DND-41 (cell line): ENCODE measurements at regions not wholly inside any gene's neighbourhood (a gene's known extent, or its start where the extent isn't known, plus 50 kb on each side); places are given as distances from the start of the nearest gene placed in this dataset.

Experiments
- ATAC-seq: fragments of 200-7000 bp; cut with Tn5 transposase; 3 replicates; pipeline ENCODE4 v1.9.1; 2021; ENCODE audit warnings: low read depth; ENCODE audit not compliant: insufficient read depth
- DNase-seq: peaks from one replicate; pipeline ENCODE4 v3.0.0-alpha.2; 2020
- H2AFZ ChIP-seq: 2 replicates; pipeline ENCODE4 v1.6.0; 2012; ENCODE audit warnings: low read depth, low read length
- H3K27ac ChIP-seq: 2 replicates; pipeline ENCODE4 v1.5.1; 2012; ENCODE audit warnings: low read length, inconsistent platforms
- H3K27me3 ChIP-seq: fragments of 200-600 bp; sonication (generic); 2 replicates; pipeline ENCODE4 v1.6.0; 2012; ENCODE audit warnings: low read length, mild to moderate bottlenecking, inconsistent platforms; ENCODE audit not compliant: insufficient read depth, poor library complexity
- H3K36me3 ChIP-seq: 2 replicates; pipeline ENCODE4 v1.5.1; 2012; ENCODE audit warnings: low read length, inconsistent platforms; ENCODE audit not compliant: insufficient read depth
- H3K4me1 ChIP-seq: 2 replicates; pipeline ENCODE4 v1.5.1; 2012; ENCODE audit warnings: mild to moderate bottlenecking, low read length; ENCODE audit not compliant: insufficient read depth
- H3K4me2 ChIP-seq: 2 replicates; pipeline ENCODE4 v1.6.0; 2012; ENCODE audit warnings: mild to moderate bottlenecking, moderate library complexity, low read length, inconsistent platforms; ENCODE audit not compliant: insufficient read depth
- H3K4me3 ChIP-seq, 2 experiments: fragments of 200-600 bp in 1 of 2; shearing (Covaris generic) in 1 of 2; 2 replicates each; pipeline ENCODE4 v1.5.1; 2012 to 2016; ENCODE audit warnings: inconsistent platforms in 2 of 2, low read length in 2 of 2, mild to moderate bottlenecking in 2 of 2, low read depth in 1 of 2, moderate library complexity in 1 of 2
- H3K79me2 ChIP-seq: 2 replicates; pipeline ENCODE4 v1.6.0; 2012; ENCODE audit warnings: low read length, inconsistent platforms; ENCODE audit not compliant: insufficient read depth
- H3K9ac ChIP-seq: 2 replicates; pipeline ENCODE4 v1.6.0; 2012; ENCODE audit warnings: low read depth, mild to moderate bottlenecking, inconsistent platforms, low read length, moderate library complexity
- H3K9me3 ChIP-seq: 2 replicates; pipeline ENCODE4 v1.5.1; 2012; ENCODE audit warnings: low read length, moderate library complexity, mild to moderate bottlenecking, inconsistent platforms; ENCODE audit not compliant: insufficient read depth, severe bottlenecking
- H4K20me1 ChIP-seq: 2 replicates; pipeline ENCODE4 v1.6.0; 2012; ENCODE audit warnings: low read length; ENCODE audit not compliant: insufficient read depth
- EZH2 ChIP-seq: IDR thresholded peaks from 3 replicates; pipeline ENCODE4 v1.6.1; 2012; ENCODE audit warnings: borderline replicate concordance, low read depth, mild to moderate bottlenecking, moderate library complexity, low read length, inconsistent platforms; ENCODE audit not compliant: severe bottlenecking
- TF ChIP-seq, protein P1 (sequence below): IDR thresholded peaks from 2 replicates; pipeline ENCODE4 v1.5.1; 2012; ENCODE audit warnings: borderline replicate concordance, low read length, moderate library complexity, mild to moderate bottlenecking; ENCODE audit not compliant: poor library complexity, severe bottlenecking; ENCODE audit errors: extremely low read depth

DNA sequence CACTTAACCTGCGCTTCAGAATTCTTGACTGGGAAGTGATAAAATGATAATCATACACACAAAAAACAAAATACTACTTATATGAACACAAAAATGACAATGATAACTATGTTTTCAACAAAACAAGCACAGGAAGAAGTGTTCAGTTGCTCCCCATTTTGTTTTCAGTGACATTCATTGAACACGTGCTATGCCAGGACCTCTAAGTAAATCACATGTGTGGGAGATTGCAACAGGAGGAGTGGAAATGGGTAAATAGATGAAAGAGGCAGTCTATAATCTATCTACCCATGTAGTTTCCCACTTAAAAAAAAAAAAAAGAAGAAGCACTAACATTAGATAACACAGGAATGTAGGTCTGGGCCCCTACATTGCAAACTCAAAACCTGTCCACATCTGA is 183.5 kb upstream of the HNRNPA3 start:
- no peaks in the 10 kb centered on the region for H3K79me2 ChIP-seq
- no peaks in the 10 kb centered on the region for H3K36me3 ChIP-seq
- H3K9me3 ChIP-seq: no peaks in the 10 kb centered on the region
- no peaks in the 10 kb centered on the region for H4K20me1 ChIP-seq
- H3K27ac ChIP-seq: no peak overlapping the region
- TF ChIP-seq EZH2: no peak
- TF ChIP-seq, protein P1, sequence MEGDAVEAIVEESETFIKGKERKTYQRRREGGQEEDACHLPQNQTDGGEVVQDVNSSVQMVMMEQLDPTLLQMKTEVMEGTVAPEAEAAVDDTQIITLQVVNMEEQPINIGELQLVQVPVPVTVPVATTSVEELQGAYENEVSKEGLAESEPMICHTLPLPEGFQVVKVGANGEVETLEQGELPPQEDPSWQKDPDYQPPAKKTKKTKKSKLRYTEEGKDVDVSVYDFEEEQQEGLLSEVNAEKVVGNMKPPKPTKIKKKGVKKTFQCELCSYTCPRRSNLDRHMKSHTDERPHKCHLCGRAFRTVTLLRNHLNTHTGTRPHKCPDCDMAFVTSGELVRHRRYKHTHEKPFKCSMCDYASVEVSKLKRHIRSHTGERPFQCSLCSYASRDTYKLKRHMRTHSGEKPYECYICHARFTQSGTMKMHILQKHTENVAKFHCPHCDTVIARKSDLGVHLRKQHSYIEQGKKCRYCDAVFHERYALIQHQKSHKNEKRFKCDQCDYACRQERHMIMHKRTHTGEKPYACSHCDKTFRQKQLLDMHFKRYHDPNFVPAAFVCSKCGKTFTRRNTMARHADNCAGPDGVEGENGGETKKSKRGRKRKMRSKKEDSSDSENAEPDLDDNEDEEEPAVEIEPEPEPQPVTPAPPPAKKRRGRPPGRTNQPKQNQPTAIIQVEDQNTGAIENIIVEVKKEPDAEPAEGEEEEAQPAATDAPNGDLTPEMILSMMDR: no peak
- DNase-seq: no peak
- no peak overlapping the region for H3K4me3 ChIP-seq
- H3K4me2 ChIP-seq: no peak overlapping the region
- H2AFZ ChIP-seq: no peak overlapping the region
- H3K4me1 ChIP-seq: no peaks in the 10 kb centered on the region
- peaks cover 16% of the 10 kb centered on the region for H3K27me3 ChIP-seq
- H3K9ac ChIP-seq: no peak overlapping the region
- ATAC-seq: no peak

DNA sequence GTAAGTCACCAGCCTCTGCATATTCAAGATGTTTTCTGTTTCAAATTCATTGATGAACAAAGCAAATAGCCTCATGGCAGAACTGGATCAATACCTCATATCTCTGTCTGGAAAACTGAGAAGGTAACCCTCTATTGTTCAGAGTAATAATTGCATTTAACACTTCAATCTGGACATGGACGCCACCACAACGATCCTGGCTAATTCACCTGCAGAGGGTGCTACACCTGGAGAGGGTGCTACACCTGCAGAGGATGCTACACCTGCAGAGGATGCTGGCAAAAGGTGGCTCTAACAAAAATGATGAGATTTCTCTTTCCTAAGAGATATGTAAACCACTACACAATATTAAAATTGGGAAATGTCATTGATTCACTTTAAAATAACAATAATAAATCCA is 183.1 kb upstream of the HNRNPA3 start:
- Histone ChIP-seq H3K27ac (no peak overlapping the region), H3K9ac (no peak overlapping the region), H2AFZ (no peak overlapping the region), H3K79me2 (no peaks in the 10 kb centered on the region), H3K4me1 (no peaks in the 10 kb centered on the region), H3K36me3 (no peaks in the 10 kb centered on the region), H3K4me3 (no peak overlapping the region), H3K9me3 (no peaks in the 10 kb centered on the region), H3K4me2 (no peak overlapping the region), H4K20me1 (no peaks in the 10 kb centered on the region), H3K27me3 (peaks cover 16% of the 10 kb centered on the region)
- ATAC-seq (no peak), DNase-seq (no peak)
- no peak for TF ChIP-seq EZH2
- TF ChIP-seq, protein P1: no peak

DNA sequence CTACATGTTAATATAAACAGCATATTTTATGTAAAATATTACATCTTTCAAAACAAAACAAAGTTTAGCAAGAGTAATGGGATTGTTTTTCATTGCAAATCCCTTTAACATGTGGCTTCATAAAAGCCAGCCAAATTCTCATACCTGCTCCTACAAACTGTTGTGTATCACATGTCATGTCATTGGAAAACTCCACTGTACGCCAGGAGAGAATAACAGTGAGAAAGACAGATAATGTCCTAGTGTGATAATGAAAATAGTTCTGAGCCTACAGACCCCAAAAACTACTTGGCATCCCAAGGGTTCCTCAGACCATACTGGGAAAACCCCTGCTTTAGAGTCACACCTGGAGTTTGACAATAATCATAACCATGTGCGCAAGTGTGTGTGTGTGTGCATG is 182.7 kb upstream of the HNRNPA3 start:
- Histone ChIP-seq H3K27me3 (peaks cover 16% of the 10 kb centered on the region), H3K9me3 (no peaks in the 10 kb centered on the region), H4K20me1 (no peaks in the 10 kb centered on the region), H3K9ac (no peak overlapping the region), H3K27ac (no peak overlapping the region), H3K36me3 (no peaks in the 10 kb centered on the region), H3K4me1 (no peaks in the 10 kb centered on the region), H3K4me3 (no peak overlapping the region), H3K79me2 (no peaks in the 10 kb centered on the region), H3K4me2 (no peak overlapping the region), H2AFZ (no peak overlapping the region)
- DNase-seq (no peak), ATAC-seq (no peak)
- TF ChIP-seq, protein P1: no peak
- TF ChIP-seq EZH2: no peak
